ENCODE measurements at regions not wholly inside any gene's neighbourhood (a gene's known extent, or its start where the extent isn't known, plus 50 kb on each side); places are given as distances from the start of the nearest gene placed in this dataset.

GRCh38 chr12:68097386-68097785 lies 62.2 kb downstream of the IFNG start:
- CTCF ChIA-PET = interaction anchor here (1.0 kb wide), 1 partner anchor 61 kb away, joined by 4 read pairs; no protein-coding TSS in a partner anchor
- POLR2A ChIA-PET = no interaction called here

More at GRCh38 chr12:68097386-68097785, 62.2 kb downstream of the IFNG start:
- ChIA-PET RAD21 (ENCODE audit: unreplicated experiment) (interaction anchor here (1.0 kb wide), 1 partner anchor 11 kb away, joined by 3 read pairs; no protein-coding TSS in a partner anchor), SMC1A (ENCODE audit: uncharacterized antibody, unreplicated experiment) (no interaction called here)
- no peaks in the 10 kb centered on the region for H3K4me1 ChIP-seq (ENCODE audit: control insufficient read depth, insufficient read depth, low read length)
- H3K4me3 ChIP-seq = no peak overlapping the region
- H4K20me1 ChIP-seq (ENCODE audit: control insufficient read depth, insufficient read depth) = no peaks in the 10 kb centered on the region
- WGBS (ENCODE audit: insufficient coverage, insufficient replicate concordance, low lambda C conversion rate, missing lambda C conversion rate) = 72% methylated on average over 2 of the region's 2 CpGs
- H3K36me3 ChIP-seq (ENCODE audit: control insufficient read depth in 2 of 2, insufficient read depth in 2 of 2, low read length in 1 of 2) = no peaks in the 10 kb centered on the region
- FAIRE-seq = no peak
- in situ Hi-C loops (cut with MboI) (no loop called here), intact Hi-C loops (cut with micrococcal nuclease; ENCODE audit: unreplicated experiment) (no loop called here)
- no TSS peak for BruUV-seq (replicated peaks)
- H3K9ac ChIP-seq (ENCODE audit: control insufficient read depth, insufficient read depth, low read length) = no peak overlapping the region
- H2AFZ ChIP-seq (ENCODE audit: control insufficient read depth, low read depth, low read length) = no peak overlapping the region
- H3K27me3 ChIP-seq (replicated peaks in 1 of 2; ENCODE audit: control insufficient read depth in 2 of 2, insufficient read depth in 2 of 2, low read length in 1 of 2) = no peaks in the 10 kb centered on the region; a peak in 2 of 4 replicates
- no peaks in the 10 kb centered on the region for H3K9me3 ChIP-seq (replicated peaks; ENCODE audit: control insufficient read depth, insufficient read depth, low read length)
- DNase-seq (ENCODE audit: low read depth, low spot score) = no peak
- H3K79me2 ChIP-seq (ENCODE audit: control insufficient read depth, insufficient read depth, low read length) = no peaks in the 10 kb centered on the region
- no peak overlapping the region for H3K27ac ChIP-seq (ENCODE audit: control insufficient read depth, insufficient read depth)
- TF ChIP-seq PBX3 (IDR thresholded peaks at IDR 0.05; ENCODE audit: insufficient replicate concordance, low read depth, low read length) (no peak), CTCF (IDR thresholded peaks at IDR 0.05 in 2 of 3, conservative IDR thresholded peaks at IDR 0.05 in 1 of 3; ENCODE audit: control insufficient read depth in 2 of 3, extremely low read depth in 1 of 3, insufficient read depth in 1 of 3, low read depth in 3 of 3, low read length in 3 of 3) (no peak), GATAD2B (conservative IDR thresholded peaks at IDR 0.05; ENCODE audit: low read depth) (no peak), SMARCA5 (IDR thresholded peaks at IDR 0.05) (no peak)
- H3K4me2 ChIP-seq (ENCODE audit: control insufficient read depth, insufficient read depth) = no peak overlapping the region
- no peak for ATAC-seq
